GM12864 (cell line): ENCODE measurements at regions not wholly inside any gene's neighbourhood (a gene's known extent, or its start where the extent isn't known, plus 50 kb on each side); places are given as distances from the start of the nearest gene placed in this dataset.

Experiments
- DNase-seq: peaks from one replicate; pipeline ENCODE4 v3.0.0-alpha.2; 2011; ENCODE audit warnings: low read depth
- H3K4me3 ChIP-seq: 2 replicates; pipeline ENCODE4 v1.5.1; 2011; ENCODE audit warnings: mild to moderate bottlenecking, low read depth, low read length, control low read depth
- TF ChIP-seq, protein P1 (sequence below): IDR thresholded peaks from 2 replicates; pipeline ENCODE4 v1.5.1; 2011; ENCODE audit warnings: low read depth, mild to moderate bottlenecking, moderate library complexity, low read length, control low read depth, inconsistent platforms; ENCODE audit errors: missing control alignments

DNA sequence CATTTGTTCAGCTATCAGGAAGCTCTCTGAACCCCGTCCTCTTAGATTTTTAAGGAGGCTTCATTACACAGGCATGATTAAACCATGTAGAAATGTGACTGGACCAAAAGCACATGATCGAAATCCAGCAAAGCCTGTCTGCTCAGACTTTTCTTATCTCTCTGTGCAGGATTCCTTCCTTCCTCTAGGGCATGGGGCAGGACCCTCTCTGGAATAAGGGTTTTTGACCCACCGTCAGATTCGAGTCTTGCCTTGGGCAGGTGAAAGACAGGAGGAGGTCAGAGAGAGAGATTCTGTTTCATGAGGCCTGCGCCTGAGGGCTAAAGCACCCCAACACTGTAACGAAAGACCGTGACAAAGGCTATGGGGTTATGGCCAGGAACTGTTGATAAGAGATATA, 136.8 kb downstream of the RHOU start:
- TF ChIP-seq, protein P1, sequence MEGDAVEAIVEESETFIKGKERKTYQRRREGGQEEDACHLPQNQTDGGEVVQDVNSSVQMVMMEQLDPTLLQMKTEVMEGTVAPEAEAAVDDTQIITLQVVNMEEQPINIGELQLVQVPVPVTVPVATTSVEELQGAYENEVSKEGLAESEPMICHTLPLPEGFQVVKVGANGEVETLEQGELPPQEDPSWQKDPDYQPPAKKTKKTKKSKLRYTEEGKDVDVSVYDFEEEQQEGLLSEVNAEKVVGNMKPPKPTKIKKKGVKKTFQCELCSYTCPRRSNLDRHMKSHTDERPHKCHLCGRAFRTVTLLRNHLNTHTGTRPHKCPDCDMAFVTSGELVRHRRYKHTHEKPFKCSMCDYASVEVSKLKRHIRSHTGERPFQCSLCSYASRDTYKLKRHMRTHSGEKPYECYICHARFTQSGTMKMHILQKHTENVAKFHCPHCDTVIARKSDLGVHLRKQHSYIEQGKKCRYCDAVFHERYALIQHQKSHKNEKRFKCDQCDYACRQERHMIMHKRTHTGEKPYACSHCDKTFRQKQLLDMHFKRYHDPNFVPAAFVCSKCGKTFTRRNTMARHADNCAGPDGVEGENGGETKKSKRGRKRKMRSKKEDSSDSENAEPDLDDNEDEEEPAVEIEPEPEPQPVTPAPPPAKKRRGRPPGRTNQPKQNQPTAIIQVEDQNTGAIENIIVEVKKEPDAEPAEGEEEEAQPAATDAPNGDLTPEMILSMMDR: no peak
- no peak overlapping the region for H3K4me3 ChIP-seq
- DNase-seq: no peak

DNA sequence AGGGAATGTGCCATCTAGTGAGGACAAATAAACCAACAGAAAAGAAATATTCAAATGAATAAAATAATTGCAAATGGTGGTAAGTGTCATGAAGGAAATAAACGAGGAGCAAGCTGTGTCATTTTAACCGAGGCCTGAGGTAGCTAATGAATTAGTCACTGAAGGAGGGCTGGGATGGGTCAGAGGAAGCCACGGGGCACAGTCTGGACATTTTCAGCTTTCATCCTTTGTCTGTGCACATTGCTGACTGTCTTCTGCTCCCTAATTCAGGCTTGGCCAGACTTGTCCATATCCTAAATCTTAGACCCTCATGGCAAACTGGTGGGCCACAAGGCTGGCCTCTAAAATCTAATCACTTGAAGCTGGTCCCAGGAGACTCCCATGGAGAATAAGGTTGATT, 138.4 kb downstream of the RHOU start:
- TF ChIP-seq, protein P1: no peak
- no peak for DNase-seq
- no peak overlapping the region for H3K4me3 ChIP-seq

DNA sequence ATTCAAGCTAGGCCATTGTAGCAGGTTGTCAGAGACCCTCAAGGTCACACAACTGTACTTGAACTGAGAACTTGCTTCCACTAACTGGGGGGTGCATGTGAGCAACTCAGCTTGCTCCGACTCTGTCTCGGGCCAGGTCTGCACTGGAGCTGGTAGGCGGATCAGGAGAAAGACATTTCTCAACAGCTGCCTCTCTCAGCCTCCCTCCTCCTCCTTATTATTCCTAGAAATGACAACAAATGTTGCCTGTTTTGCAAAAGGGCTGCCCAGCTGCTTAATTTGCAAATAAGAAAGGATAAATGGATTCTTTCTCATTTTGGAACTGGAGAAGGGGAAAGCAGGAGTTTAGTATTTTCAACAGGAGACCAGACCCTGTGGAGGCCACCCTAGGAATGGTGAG, 140.5 kb downstream of the RHOU start:
- no peak for DNase-seq
- H3K4me3 ChIP-seq: no peak overlapping the region
- TF ChIP-seq, protein P1: no peak

DNA sequence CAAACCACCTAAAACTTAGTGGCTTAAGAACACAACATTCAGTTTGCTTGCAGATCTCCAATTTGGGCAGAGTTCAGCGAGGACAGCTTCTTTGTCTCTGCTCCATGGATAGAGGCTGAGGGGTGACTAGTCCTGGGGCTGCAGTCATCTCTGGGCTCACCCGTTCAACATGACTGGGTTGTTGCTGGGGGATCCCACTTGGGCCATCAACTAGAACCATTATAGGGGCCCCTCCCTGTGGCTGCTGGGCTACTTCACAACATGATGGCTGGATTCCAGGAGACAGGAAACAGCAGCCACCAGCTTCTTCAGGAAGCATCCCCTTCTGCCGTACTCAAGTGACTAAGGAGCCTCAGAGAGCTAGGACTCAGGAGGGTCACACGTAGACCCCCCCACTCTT, 140.9 kb downstream of the RHOU start:
- DNase-seq: no peak
- TF ChIP-seq, protein P1: no peak
- H3K4me3 ChIP-seq: no peak overlapping the region

DNA sequence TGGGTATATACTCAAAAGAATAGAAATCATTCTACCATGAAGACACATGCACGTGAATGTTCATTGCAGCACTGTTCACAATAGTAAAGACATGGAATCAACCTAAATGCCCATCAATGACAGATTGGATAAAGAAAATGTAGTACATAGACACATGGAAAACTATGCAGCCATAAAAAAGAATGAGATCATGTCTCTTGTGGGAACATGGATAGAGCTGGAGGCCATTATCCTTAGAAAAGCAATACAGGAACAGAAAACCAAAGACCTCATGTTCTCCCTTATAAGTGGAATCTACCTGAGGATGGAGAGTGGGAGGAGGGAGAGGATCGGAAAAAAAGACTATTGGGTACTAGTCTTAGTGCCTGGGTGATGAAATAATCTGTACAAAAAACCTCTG, 143.9 kb downstream of the RHOU start:
- TF ChIP-seq, protein P1: no peak
- no peak overlapping the region for H3K4me3 ChIP-seq
- DNase-seq: no peak

DNA sequence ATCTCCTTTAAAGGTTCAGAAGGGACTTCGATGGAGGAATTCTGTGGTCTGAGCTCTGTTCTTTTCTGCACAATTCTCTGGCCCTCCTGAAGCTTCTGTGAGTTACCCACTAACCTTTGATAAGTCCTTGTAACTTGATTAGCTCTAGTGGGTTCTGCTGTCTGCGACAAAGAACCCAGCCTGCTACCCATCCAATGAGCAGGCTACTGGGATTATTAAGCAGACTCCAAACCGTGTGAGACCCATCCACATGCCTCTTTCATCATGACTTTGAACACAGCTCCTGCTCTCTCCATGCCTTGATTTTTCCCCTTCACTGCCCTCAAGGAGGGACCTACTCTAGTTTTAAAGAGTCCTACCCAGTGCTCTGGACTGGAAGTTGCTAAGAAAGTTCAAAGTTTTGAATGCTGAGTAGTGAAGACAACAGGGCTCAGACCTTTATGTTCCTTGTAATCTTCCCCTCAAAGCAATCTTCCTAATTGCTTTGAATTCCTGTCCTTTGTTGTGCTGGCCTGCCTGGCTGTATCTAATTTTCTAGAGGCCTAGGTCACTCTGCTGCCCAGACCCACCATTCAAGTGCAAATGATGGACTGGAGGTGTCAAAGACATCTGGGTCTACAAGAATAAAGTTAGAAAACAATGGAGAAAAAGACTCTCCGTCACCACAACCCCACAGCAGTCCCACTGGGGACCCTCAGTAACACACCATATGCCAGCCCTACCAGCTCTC, 146.9 kb downstream of the RHOU start:
- no peak overlapping the region for H3K4me3 ChIP-seq
- no peak for DNase-seq
- TF ChIP-seq, protein P1: no peak

DNA sequence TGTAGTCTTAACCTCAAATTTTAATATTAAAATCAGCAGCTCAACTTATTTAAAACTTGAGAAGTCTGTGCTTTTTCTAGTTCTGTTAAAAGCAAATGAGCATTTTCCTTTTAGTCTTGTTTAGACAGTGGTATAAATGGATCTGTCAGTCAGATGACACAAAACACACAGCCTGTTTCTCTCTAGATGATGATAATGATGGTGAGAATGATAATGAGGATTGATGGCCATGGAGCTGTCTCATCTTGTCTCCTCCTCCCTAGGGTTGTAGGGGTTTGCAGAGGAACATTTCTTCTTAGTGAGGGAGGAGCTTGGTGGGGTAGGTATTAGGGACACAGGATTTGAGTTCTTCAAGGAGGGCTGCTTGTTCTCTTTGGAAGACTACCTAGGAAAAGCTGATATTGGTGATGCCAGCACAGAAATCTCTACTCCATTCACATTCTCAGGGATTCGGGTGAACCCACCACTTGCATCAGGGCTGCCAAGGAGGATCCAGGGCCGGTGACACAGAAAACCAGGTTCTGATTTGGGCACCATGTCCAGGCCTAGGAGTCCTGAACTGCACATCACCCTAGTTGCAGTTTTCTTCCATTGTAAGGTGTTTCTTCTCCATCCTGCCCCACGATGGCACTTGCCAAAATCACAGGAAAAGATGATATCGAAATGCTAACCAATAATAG, 147.6 kb downstream of the RHOU start:
- no peak for DNase-seq
- no peak overlapping the region for H3K4me3 ChIP-seq
- TF ChIP-seq, protein P1: no peak
